Urothelium cell line (cell line): ENCODE measurements at regions not wholly inside any gene's neighbourhood (a gene's known extent, or its start where the extent isn't known, plus 50 kb on each side); places are given as distances from the start of the nearest gene placed in this dataset.
A peak's percentile ranks its signal among the peaks of the same experiment; 100 is the strongest.

Source experiments
- DNase-seq: peaks from one replicate; pipeline ENCODE4 v3.0.0; 2011; ENCODE audit warnings: low spot score, mixed read lengths
- FAIRE-seq: peaks from 2 replicates; lab custom pipeline; 2011; peaks lifted over from hg19 to GRCh38; lab: Jason Lieb, UNC

- DNase-seq (no peak), FAIRE-seq (no peak)
Observed at GRCh38 chr22:42330170-42330569, 59.7 kb upstream of the TCF20 start.

GRCh38 chr22:42329504-42329903 lies 59.1 kb upstream of the TCF20 start:
- DNase-seq (no peak), FAIRE-seq (no peak)

GRCh38 chr22:42328784-42329145 lies 58.3 kb upstream of the TCF20 start:
- DNase-seq (no peak), FAIRE-seq (no peak)

- FAIRE-seq (no peak), DNase-seq (no peak)
Observed at GRCh38 chr22:42328130-42328783, 57.8 kb upstream of the TCF20 start.

DNA sequence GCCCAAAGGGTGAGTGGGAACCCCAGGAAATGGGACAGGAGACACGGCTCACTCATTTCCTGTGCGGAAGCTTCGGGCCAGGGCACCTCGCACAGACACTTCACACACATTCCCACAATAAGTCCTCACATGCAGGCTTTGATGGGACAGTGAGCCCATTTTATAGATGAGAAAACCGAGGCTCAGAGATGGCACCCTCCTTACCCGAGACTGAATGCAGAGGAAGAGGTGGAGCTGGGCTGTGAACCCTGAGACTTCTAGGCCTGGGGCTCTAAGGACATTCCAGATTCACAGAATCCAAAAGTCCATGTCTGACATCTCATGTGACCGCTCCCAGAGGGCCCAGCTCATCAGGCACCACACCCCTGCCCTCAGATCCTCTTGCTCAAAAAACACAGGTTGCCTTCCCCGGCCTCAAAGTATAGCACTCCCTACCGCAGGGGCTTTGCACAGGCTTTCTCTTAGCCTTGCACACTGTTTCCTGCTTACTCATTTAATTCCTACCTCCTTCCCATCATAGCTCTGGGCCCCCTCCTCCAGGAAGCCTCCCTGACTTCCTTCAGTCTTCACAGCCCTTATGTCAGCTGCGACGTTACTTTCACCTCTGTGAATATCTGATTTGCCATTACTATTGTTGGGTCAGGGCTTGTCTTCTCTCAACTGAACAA lies 57.1 kb upstream of the TCF20 start:
- FAIRE-seq (no peak), DNase-seq (no peak)

GRCh38 chr22:42326801-42327200 lies 56.3 kb upstream of the TCF20 start:
- no peak for FAIRE-seq

GRCh38 chr22:42326301-42326700 lies 55.8 kb upstream of the TCF20 start:
- DNase-seq (no peak), FAIRE-seq (no peak)

More at GRCh38 chr22:42326801-42327200, 56.3 kb upstream of the TCF20 start:
- DNase-seq: no peak

DNA sequence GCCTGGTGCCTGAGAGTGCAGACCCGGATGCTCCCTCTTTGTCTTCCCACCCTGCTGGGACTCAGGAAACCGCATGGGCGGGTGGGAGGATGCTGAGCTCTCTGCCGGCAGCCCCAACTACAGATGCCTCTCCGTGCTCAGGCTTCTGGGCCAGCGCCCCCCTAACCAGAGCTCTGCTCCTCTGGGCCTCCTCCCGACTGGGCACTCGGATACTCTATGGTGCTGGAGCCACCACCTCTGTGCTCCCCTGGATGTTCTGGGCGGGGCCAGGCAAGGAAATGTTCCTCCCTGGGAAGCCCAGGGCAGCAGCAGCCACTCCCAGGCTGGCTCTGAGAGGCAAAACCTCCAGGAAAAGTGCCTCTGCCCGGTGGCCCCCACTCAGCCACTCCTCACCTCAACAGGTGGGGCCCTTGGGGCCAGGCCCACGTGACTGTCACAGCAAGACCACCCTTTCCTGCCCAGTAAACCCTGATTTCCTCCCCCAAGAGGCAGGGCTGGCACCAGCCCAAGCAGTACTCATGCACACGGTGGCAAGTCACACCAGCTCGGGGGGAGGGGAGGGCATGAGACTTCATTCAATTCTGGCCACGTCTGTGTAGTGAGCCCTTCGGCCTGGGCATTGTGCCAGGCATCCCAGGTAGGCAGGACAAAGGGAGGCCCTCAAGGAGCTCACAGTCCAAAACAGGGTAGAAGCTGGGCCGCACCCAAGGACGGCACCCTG lies 54.7 kb upstream of the TCF20 start:
- DNase-seq (no peak), FAIRE-seq (peak; percentile 77)

DNA sequence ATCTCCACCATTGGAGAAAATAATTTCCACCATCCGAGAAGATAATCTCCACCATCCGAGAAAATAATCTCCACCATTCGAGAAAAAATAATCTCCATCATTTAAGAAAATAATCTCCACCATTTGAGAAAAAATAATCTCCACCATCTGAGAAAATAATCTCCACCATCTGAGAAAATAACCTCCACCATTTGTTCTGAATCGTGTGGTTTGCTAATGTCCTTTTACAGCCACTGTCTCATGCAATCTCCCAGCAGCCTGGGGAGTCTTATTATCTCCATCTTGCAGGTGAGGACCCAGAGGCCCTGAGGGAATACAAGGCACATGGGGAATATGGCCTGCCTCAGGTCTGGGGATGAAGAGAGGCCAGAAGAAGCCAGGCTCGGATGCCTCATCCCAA lies 54.1 kb upstream of the TCF20 start:
- FAIRE-seq (no peak), DNase-seq (no peak)

DNA sequence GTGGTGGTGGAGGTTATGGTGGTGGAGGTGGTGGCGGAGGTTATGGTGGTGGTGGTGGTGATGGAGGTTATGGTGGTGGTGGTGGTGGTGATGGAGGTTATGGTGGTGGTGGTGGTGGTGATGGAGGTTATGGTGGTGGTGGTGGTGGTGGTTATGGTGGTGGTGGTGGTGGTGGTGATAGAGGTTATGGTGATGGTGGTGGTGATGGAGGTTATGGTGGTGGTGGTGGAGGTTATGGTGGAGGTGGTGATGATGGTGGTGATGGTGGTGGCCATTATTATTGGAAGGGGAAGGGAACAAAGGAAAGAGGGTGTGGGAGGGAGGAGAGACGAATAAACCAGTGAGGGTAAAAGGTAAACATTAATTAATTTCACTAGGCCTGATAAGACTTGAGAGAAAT lies 53.5 kb upstream of the TCF20 start:
- DNase-seq (no peak), FAIRE-seq (peak; percentile 100)

GRCh38 chr22:42322562-42322926 lies 52.1 kb upstream of the TCF20 start:
- peak; percentile 89 for FAIRE-seq

DNA sequence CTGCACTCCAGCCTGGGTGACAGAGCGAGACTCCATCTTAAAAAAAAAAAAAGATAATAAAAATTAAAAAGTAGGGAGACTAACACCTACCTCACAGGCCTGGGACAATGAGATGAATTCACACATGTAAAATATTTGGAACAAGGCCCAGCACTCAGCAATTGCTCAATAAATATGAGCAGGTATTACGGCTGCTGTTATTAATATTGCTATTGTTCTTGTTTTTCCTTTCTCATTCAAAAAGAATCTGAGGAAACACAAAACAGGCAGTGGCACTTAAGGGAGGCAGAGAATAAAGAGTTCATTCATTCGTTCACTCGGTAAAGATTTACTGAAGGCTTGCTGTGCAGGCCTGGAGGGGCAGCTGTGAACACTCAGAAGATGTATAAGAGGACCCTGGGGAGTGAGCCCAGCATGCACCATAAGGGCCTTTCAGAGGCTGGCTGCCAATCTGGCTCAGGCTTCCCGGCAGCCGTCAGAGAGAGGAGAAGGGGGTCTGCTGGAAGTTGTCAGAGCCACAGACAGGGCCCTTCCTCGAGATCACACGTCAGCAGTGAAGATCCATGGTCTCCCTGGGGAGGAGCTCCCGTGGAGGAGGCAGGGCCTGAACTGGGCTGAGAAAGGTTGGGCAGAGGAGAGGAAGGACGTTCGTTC lies 51.6 kb upstream of the TCF20 start:
- FAIRE-seq (no peak), DNase-seq (peak; percentile 43)

More at GRCh38 chr22:42322562-42322926, 52.1 kb upstream of the TCF20 start:
- DNase-seq: no peak

GRCh38 chr22:42320443-42321416 lies 50.3 kb upstream of the TCF20 start:
- no peak for DNase-seq
- FAIRE-seq: no peak
